HCT116 (cell line): ENCODE measurements at regions not wholly inside any gene's neighbourhood (a gene's known extent, or its start where the extent isn't known, plus 50 kb on each side); places are given as distances from the start of the nearest gene placed in this dataset.
"Not testable (repeated sequence)": the region's sequence is repeated elsewhere in the genome, so short reads cannot be mapped to it uniquely, and the experiment has no call there.

Experiments
- CTCF ChIP-seq, 3 experiments: fragments of 200-600 bp in 1 of 3; sonication (generic) in 1 of 3; IDR thresholded peaks in 2 of 3; conservative IDR thresholded peaks in 1 of 3; 2 replicates each; pipeline ENCODE4 v1.5.1; 2012 to 2017; ENCODE audit warnings: low read depth in 2 of 3, low read length in 2 of 3, antibody characterized with exemption in 1 of 3, borderline replicate concordance in 1 of 3, control low read depth in 1 of 3, mild to moderate bottlenecking in 1 of 3, mixed read lengths in 1 of 3, mixed run types in 1 of 3, moderate library complexity in 1 of 3; ENCODE audit not compliant: insufficient read depth in 1 of 3
- EZH2 ChIP-seq: fragments of 200-600 bp; sonication (generic); IDR thresholded peaks from 2 replicates; pipeline ENCODE4 v1.6.1; 2017; ENCODE audit warnings: antibody characterized with exemption, mixed run types
- JUND ChIP-seq: IDR thresholded peaks from 2 replicates; pipeline ENCODE4 v1.6.1; 2012
- MAX ChIP-seq: IDR thresholded peaks from 2 replicates; pipeline ENCODE4 v1.6.1; 2012
- POLR2AphosphoS5 ChIP-seq: IDR thresholded peaks from 2 replicates; pipeline ENCODE4 v1.6.1; 2011; ENCODE audit warnings: mild to moderate bottlenecking, low read depth, low read length, moderate library complexity
- SIN3A ChIP-seq: IDR thresholded peaks from 2 replicates; pipeline ENCODE4 v1.6.1; 2012; ENCODE audit warnings: low read depth
- YY1 ChIP-seq: IDR thresholded peaks from 2 replicates; pipeline ENCODE4 v1.6.1; 2011; ENCODE audit warnings: low read length, low read depth, moderate library complexity, mild to moderate bottlenecking; ENCODE audit not compliant: insufficient replicate concordance; ENCODE audit errors: extremely low read depth
- ZNF274 ChIP-seq: fragments of 200-500 bp; sonication (Bioruptor generic); IDR thresholded peaks from 2 replicates; pipeline ENCODE4 v1.6.1; 2014; ENCODE audit warnings: mild to moderate bottlenecking, low read depth, low read length, inconsistent platforms

GRCh38 chr1:149366402-149366801 is 108.4 kb upstream of the NBPF19 start:
- not testable (repeated sequence) for TF ChIP-seq CTCF (IDR thresholded peaks at IDR 0.05 in 2 of 3, conservative IDR thresholded peaks at IDR 0.05 in 1 of 3; ENCODE audit: borderline replicate concordance in 1 of 3, insufficient read depth in 1 of 3, low read depth in 2 of 3, low read length in 2 of 3); MAX; SIN3A; POLR2AphosphoS5; JUND; ZNF274; YY1; EZH2
